H4 (cell line): ENCODE measurements at regions not wholly inside any gene's neighbourhood (a gene's known extent, or its start where the extent isn't known, plus 50 kb on each side); places are given as distances from the start of the nearest gene placed in this dataset.

ENCODE experiments used
- DNase-seq: peaks from one replicate; pipeline ENCODE4 v3.0.0-alpha.2; 2015; ENCODE audit warnings: low spot score

- no peak for DNase-seq
These were observed 76.7 kb downstream of the TRIM29 start for GRCh38 chr11:120061036-120061760.

- DNase-seq: no peak
These were observed 77.4 kb downstream of the TRIM29 start for GRCh38 chr11:120060512-120060911.

- no peak for DNase-seq
These were observed 79.0 kb downstream of the TRIM29 start for GRCh38 chr11:120058931-120059330.

GRCh38 chr11:120057595-120058581, 80.0 kb downstream of the TRIM29 start:
- DNase-seq: peak; percentile 75

- DNase-seq: no peak
These were observed 80.9 kb downstream of the TRIM29 start for GRCh38 chr11:120057028-120057330.

- DNase-seq: no peak
These were observed 81.4 kb downstream of the TRIM29 start for GRCh38 chr11:120056301-120057027.

GRCh38 chr11:120055646-120056045, 82.3 kb downstream of the TRIM29 start:
- DNase-seq: no peak

- DNase-seq: no peak
These were observed 83.2 kb downstream of the TRIM29 start for GRCh38 chr11:120054753-120055045.

- no peak for DNase-seq
These were observed 83.7 kb downstream of the TRIM29 start for GRCh38 chr11:120054016-120054752.

- no peak for DNase-seq
These were observed 85.6 kb downstream of the TRIM29 start for GRCh38 chr11:120052196-120052775.

- no peak for DNase-seq
These were observed 93.8 kb downstream of the TRIM29 start for GRCh38 chr11:120044011-120044675.

- no peak for DNase-seq
These were observed 94.5 kb downstream of the TRIM29 start for GRCh38 chr11:120043328-120043945.

- no peak for DNase-seq
These were observed 96.3 kb downstream of the TRIM29 start for GRCh38 chr11:120041625-120042024.

GRCh38 chr11:120040151-120040840, 97.6 kb downstream of the TRIM29 start:
- DNase-seq: no peak

GRCh38 chr11:120039039-120039438, 98.9 kb downstream of the TRIM29 start:
- DNase-seq: no peak

- DNase-seq: no peak
These were observed 100.8 kb downstream of the TRIM29 start for GRCh38 chr11:120037111-120037510.

- no peak for DNase-seq
These were observed 102.2 kb downstream of the TRIM29 start for GRCh38 chr11:120035756-120036155.

- no peak for DNase-seq
These were observed 102.9 kb downstream of the TRIM29 start for GRCh38 chr11:120034881-120035630.
